ENCODE measurements at regions not wholly inside any gene's neighbourhood (a gene's known extent, or its start where the extent isn't known, plus 50 kb on each side); places are given as distances from the start of the nearest gene placed in this dataset.

DNA sequence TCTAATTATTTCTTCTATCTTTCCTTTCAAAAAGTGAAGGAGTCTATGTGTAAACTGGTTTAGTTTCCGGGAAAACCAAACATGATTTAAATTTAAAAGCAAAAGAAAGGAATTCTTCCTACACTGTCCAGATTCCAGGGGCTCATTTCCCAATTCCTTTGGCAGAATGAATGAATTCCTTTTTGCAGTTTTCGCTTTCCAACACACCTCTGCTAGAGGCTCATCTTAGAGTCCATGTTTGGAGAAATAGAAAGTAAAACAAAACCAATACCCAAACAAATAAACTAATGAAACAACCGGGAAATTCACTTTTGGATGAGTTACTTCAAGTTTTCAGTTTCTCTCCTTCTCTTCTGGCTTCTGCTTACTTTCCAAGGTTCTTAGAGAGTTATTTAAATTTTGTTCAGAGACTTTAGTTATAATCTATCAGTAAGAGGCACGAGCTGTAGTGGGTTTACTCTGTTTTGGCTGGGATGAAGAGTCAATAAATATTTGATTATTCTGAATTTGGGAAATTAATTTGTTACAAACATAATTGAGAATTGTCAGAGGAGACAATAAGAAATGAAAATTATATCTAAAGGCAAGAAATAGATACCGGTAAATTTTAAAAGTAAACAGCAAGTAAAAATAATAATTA, 365.0 kb upstream of the CDH9 start:
- Histone ChIP-seq H3K4me2 (ENCODE audit: low read length) (no peak overlapping the region), H2BK5ac (ENCODE audit: low read depth, low read length, poor library complexity) (no peak overlapping the region), H4K12ac (ENCODE audit: low read depth, low read length) (no peak overlapping the region), H3K4me3 (ENCODE audit: low read depth, low read length) (no peak overlapping the region), H3K14ac (ENCODE audit: low read length) (no peak overlapping the region), H3K79me2 (ENCODE audit: control insufficient read depth, insufficient read depth, low read length, poor library complexity) (no peaks in the 10 kb centered on the region), H4K91ac (ENCODE audit: low read depth, low read length) (no peak overlapping the region), H2AFZ (ENCODE audit: insufficient read depth, low read length, poor library complexity) (no peak overlapping the region), H2BK12ac (ENCODE audit: low read length) (no peak overlapping the region), H4K8ac (ENCODE audit: low read depth, low read length) (no peak overlapping the region), H3K9ac (ENCODE audit: low read length) (no peak overlapping the region), H3K79me1 (ENCODE audit: low read length) (no peaks in the 10 kb centered on the region), H3K23ac (ENCODE audit: low read length) (no peak overlapping the region), H3K4me1 (ENCODE audit: control insufficient read depth in 1 of 2, insufficient read depth in 2 of 2, low read length in 2 of 2) (no peaks in the 10 kb centered on the region), H3K9me3 (ENCODE audit: insufficient read depth, low read depth, low read length) (no peaks in the 10 kb centered on the region), H3K27ac (ENCODE audit: low read depth, low read length) (no peak overlapping the region), H3K4ac (ENCODE audit: low read depth, low read length) (no peak overlapping the region), H2BK120ac (ENCODE audit: insufficient read depth, low read length, poor library complexity) (no peak overlapping the region), H3K27me3 (ENCODE audit: insufficient read depth, low read length) (no peaks in the 10 kb centered on the region), H2AK5ac (ENCODE audit: low read length) (no peak overlapping the region), H3K36me3 (ENCODE audit: control insufficient read depth in 1 of 2, insufficient read depth in 2 of 2, low read length in 2 of 2) (no peaks in the 10 kb centered on the region), H3K18ac (ENCODE audit: low read length) (no peak overlapping the region)
- WGBS (ENCODE audit: extremely low coverage, insufficient coverage, insufficient read length), result no CpG with 5 or more reads among the region's 5 CpGs
- no peak for DNase-seq

GRCh38 chr5:27402828-27403227, 364.4 kb upstream of the CDH9 start:
- H2BK12ac ChIP-seq (ENCODE audit: low read length), result no peak overlapping the region
- H3K27ac ChIP-seq (ENCODE audit: low read depth, low read length), result no peak overlapping the region
- H4K91ac ChIP-seq (ENCODE audit: low read depth, low read length), result no peak overlapping the region
- H2BK120ac ChIP-seq (ENCODE audit: insufficient read depth, low read length, poor library complexity), result no peak overlapping the region
- H3K14ac ChIP-seq (ENCODE audit: low read length), result no peak overlapping the region
- H2AFZ ChIP-seq (ENCODE audit: insufficient read depth, low read length, poor library complexity), result no peak overlapping the region
- H3K79me1 ChIP-seq (ENCODE audit: low read length), result no peaks in the 10 kb centered on the region
- DNase-seq, result no peak
- no peak overlapping the region for H4K12ac ChIP-seq (ENCODE audit: low read depth, low read length)
- H2AK5ac ChIP-seq (ENCODE audit: low read length), result no peak overlapping the region
- H3K4me2 ChIP-seq (ENCODE audit: low read length), result no peak overlapping the region
- no peak overlapping the region for H3K18ac ChIP-seq (ENCODE audit: low read length)
- WGBS (ENCODE audit: extremely low coverage, insufficient coverage, insufficient read length), result no CpG with 5 or more reads among the region's 3 CpGs
- H3K9ac ChIP-seq (ENCODE audit: low read length), result no peak overlapping the region
- H3K9me3 ChIP-seq (ENCODE audit: insufficient read depth, low read depth, low read length), result no peaks in the 10 kb centered on the region
- H3K23ac ChIP-seq (ENCODE audit: low read length), result no peak overlapping the region
- H3K79me2 ChIP-seq (ENCODE audit: control insufficient read depth, insufficient read depth, low read length, poor library complexity), result no peaks in the 10 kb centered on the region
- no peaks in the 10 kb centered on the region for H3K4me1 ChIP-seq (ENCODE audit: control insufficient read depth in 1 of 2, insufficient read depth in 2 of 2, low read length in 2 of 2)
- no peak overlapping the region for H3K4me3 ChIP-seq (ENCODE audit: low read depth, low read length)
- no peak overlapping the region for H4K8ac ChIP-seq (ENCODE audit: low read depth, low read length)
- H3K36me3 ChIP-seq (ENCODE audit: control insufficient read depth in 1 of 2, insufficient read depth in 2 of 2, low read length in 2 of 2), result no peaks in the 10 kb centered on the region
- no peaks in the 10 kb centered on the region for H3K27me3 ChIP-seq (ENCODE audit: insufficient read depth, low read length)
- no peak overlapping the region for H2BK5ac ChIP-seq (ENCODE audit: low read depth, low read length, poor library complexity)
- no peak overlapping the region for H3K4ac ChIP-seq (ENCODE audit: low read depth, low read length)

GRCh38 chr5:27396998-27397397, 358.6 kb upstream of the CDH9 start:
- Histone ChIP-seq H2BK12ac (ENCODE audit: low read length) (no peak overlapping the region), H4K8ac (ENCODE audit: low read depth, low read length) (no peak overlapping the region), H3K79me2 (ENCODE audit: control insufficient read depth, insufficient read depth, low read length, poor library complexity) (no peaks in the 10 kb centered on the region), H4K12ac (ENCODE audit: low read depth, low read length) (no peak overlapping the region), H3K4me1 (ENCODE audit: control insufficient read depth in 1 of 2, insufficient read depth in 2 of 2, low read length in 2 of 2) (no peaks in the 10 kb centered on the region), H3K4me3 (ENCODE audit: low read depth, low read length) (no peak overlapping the region), H3K4me2 (ENCODE audit: low read length) (no peak overlapping the region), H3K36me3 (ENCODE audit: control insufficient read depth in 1 of 2, insufficient read depth in 2 of 2, low read length in 2 of 2) (no peaks in the 10 kb centered on the region), H3K4ac (ENCODE audit: low read depth, low read length) (no peak overlapping the region), H2AK5ac (ENCODE audit: low read length) (no peak overlapping the region), H2AFZ (ENCODE audit: insufficient read depth, low read length, poor library complexity) (no peak overlapping the region), H2BK5ac (ENCODE audit: low read depth, low read length, poor library complexity) (no peak overlapping the region), H3K27ac (ENCODE audit: low read depth, low read length) (no peak overlapping the region), H3K9ac (ENCODE audit: low read length) (no peak overlapping the region), H3K79me1 (ENCODE audit: low read length) (no peaks in the 10 kb centered on the region), H3K9me3 (ENCODE audit: insufficient read depth, low read depth, low read length) (no peaks in the 10 kb centered on the region), H2BK120ac (ENCODE audit: insufficient read depth, low read length, poor library complexity) (no peak overlapping the region), H3K14ac (ENCODE audit: low read length) (no peak overlapping the region), H3K27me3 (ENCODE audit: insufficient read depth, low read length) (no peaks in the 10 kb centered on the region), H3K23ac (ENCODE audit: low read length) (no peak overlapping the region), H4K91ac (ENCODE audit: low read depth, low read length) (no peak overlapping the region), H3K18ac (ENCODE audit: low read length) (no peak overlapping the region)
- no CpG with 5 or more reads among the region's 9 CpGs for WGBS (ENCODE audit: extremely low coverage, insufficient coverage, insufficient read length)
- no peak for DNase-seq

DNA sequence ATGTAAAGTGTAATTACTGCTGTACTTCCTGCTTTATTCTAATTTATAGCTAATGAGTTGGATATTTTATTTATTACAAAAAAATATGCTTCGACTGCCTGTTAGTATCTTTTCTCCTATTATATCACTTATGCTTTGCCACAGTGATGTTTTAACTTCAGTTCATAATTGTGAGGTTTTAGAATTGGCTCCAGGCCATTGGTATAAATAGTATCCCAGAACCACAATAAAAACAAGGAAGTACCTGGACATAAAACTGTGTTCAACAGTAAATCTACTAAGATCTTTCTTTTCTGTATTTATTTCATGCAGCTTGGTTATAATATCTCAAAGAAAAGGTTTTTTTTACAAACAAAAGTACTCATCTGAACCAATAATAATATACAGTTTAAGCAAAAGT, 354.3 kb upstream of the CDH9 start:
- Histone ChIP-seq H3K4ac (ENCODE audit: low read depth, low read length) (no peak overlapping the region), H4K12ac (ENCODE audit: low read depth, low read length) (no peak overlapping the region), H3K4me2 (ENCODE audit: low read length) (no peak overlapping the region), H3K27me3 (ENCODE audit: insufficient read depth, low read length) (no peaks in the 10 kb centered on the region), H2AFZ (ENCODE audit: insufficient read depth, low read length, poor library complexity) (no peak overlapping the region), H3K9me3 (ENCODE audit: insufficient read depth, low read depth, low read length) (no peaks in the 10 kb centered on the region), H4K8ac (ENCODE audit: low read depth, low read length) (no peak overlapping the region), H2AK5ac (ENCODE audit: low read length) (no peak overlapping the region), H3K4me1 (ENCODE audit: control insufficient read depth in 1 of 2, insufficient read depth in 2 of 2, low read length in 2 of 2) (no peaks in the 10 kb centered on the region), H3K23ac (ENCODE audit: low read length) (no peak overlapping the region), H3K36me3 (ENCODE audit: control insufficient read depth in 1 of 2, insufficient read depth in 2 of 2, low read length in 2 of 2) (no peaks in the 10 kb centered on the region), H3K79me2 (ENCODE audit: control insufficient read depth, insufficient read depth, low read length, poor library complexity) (no peaks in the 10 kb centered on the region), H2BK5ac (ENCODE audit: low read depth, low read length, poor library complexity) (no peak overlapping the region), H3K27ac (ENCODE audit: low read depth, low read length) (no peak overlapping the region), H3K18ac (ENCODE audit: low read length) (no peak overlapping the region), H3K4me3 (ENCODE audit: low read depth, low read length) (no peak overlapping the region), H2BK12ac (ENCODE audit: low read length) (no peak overlapping the region), H3K9ac (ENCODE audit: low read length) (no peak overlapping the region), H2BK120ac (ENCODE audit: insufficient read depth, low read length, poor library complexity) (no peak overlapping the region), H3K79me1 (ENCODE audit: low read length) (no peaks in the 10 kb centered on the region), H4K91ac (ENCODE audit: low read depth, low read length) (no peak overlapping the region), H3K14ac (ENCODE audit: low read length) (no peak overlapping the region)
- DNase-seq, result no peak
- WGBS (ENCODE audit: extremely low coverage, insufficient coverage, insufficient read length), result no CpG with 5 or more reads among the region's 1 CpG
